CD14-positive monocyte (primary cell): ENCODE measurements at regions not wholly inside any gene's neighbourhood (a gene's known extent, or its start where the extent isn't known, plus 50 kb on each side); places are given as distances from the start of the nearest gene placed in this dataset.

Experiments used
- DNase-seq, 3 donors: peaks; one replicate each; pipeline ENCODE4 v3.0.0-alpha.2; 2011 to 2022
- H2AFZ ChIP-seq: 2 replicates; pipeline ENCODE4 v1.6.0; 2012; ENCODE audit warnings: mild to moderate bottlenecking, low read depth, low read length, inconsistent platforms; ENCODE audit not compliant: insufficient read depth, poor library complexity, severe bottlenecking
- H3K27ac ChIP-seq, 2 donors: 1 replicate in 1 of 2; 2 replicates in 1 of 2; pipeline ENCODE4 v1.5.1; 2012 to 2013; ENCODE audit warnings: low read length in 2 of 2, control low read depth in 1 of 2, inconsistent platforms in 1 of 2, low read depth in 1 of 2, mild to moderate bottlenecking in 1 of 2
- H3K27me3 ChIP-seq, 2 donors: one replicate each; pipeline versions ENCODE4 v1.6.0 to v1.6.1; 2011 to 2013; ENCODE audit warnings: low read length in 2 of 2; ENCODE audit not compliant: control insufficient read depth in 2 of 2, insufficient read depth in 2 of 2
- H3K36me3 ChIP-seq, 2 donors: replicated peaks in 1 of 2; 1 replicate in 1 of 2; 2 replicates in 1 of 2; pipeline versions ENCODE4 v1.5.1 to v1.6.1; 2012 to 2013; ENCODE audit warnings: low read length in 2 of 2, control low read depth in 1 of 2, inconsistent platforms in 1 of 2, mild to moderate bottlenecking in 1 of 2; ENCODE audit not compliant: insufficient read depth in 2 of 2, control insufficient read depth in 1 of 2
- H3K4me1 ChIP-seq, 2 donors: 1 replicate in 1 of 2; 2 replicates in 1 of 2; pipeline versions ENCODE4 v1.5.1 to v1.6.1; 2012 to 2013; ENCODE audit warnings: low read length in 2 of 2, control low read depth in 1 of 2, inconsistent platforms in 1 of 2, mild to moderate bottlenecking in 1 of 2, moderate library complexity in 1 of 2; ENCODE audit not compliant: insufficient read depth in 2 of 2, control insufficient read depth in 1 of 2
- H3K4me2 ChIP-seq: replicated peaks from 2 replicates; pipeline ENCODE3; 2012; ENCODE audit warnings: low read length, moderate library complexity, mild to moderate bottlenecking; ENCODE audit not compliant: poor library complexity, severe bottlenecking; ENCODE audit errors: extremely low read depth
- H3K4me3 ChIP-seq, 3 experiments: fragments of 200-600 bp in 1 of 3; sonication (generic) in 1 of 3; replicated peaks in 1 of 3; 1 replicate in 2 of 3; 2 replicates in 1 of 3; pipeline ENCODE4 v1.5.1; 2011 to 2013; ENCODE audit warnings: low read length in 3 of 3, mild to moderate bottlenecking in 3 of 3, control low read depth in 2 of 3, low read depth in 2 of 3, inconsistent platforms in 1 of 3, moderate library complexity in 1 of 3
- H3K79me2 ChIP-seq: 2 replicates; pipeline ENCODE4 v1.6.0; 2012; ENCODE audit warnings: mild to moderate bottlenecking, control low read depth, inconsistent platforms, low read length, moderate library complexity; ENCODE audit not compliant: insufficient read depth
- H3K9ac ChIP-seq: 2 replicates; pipeline ENCODE4 v1.6.0; 2017; ENCODE audit warnings: low read length, mild to moderate bottlenecking; ENCODE audit not compliant: insufficient read depth, poor library complexity, severe bottlenecking
- H3K9me3 ChIP-seq, 2 donors: replicated peaks in 1 of 2; 1 replicate in 1 of 2; 2 replicates in 1 of 2; pipeline versions ENCODE4 v1.5.1 to v1.6.1; 2012 to 2013; ENCODE audit warnings: low read length in 2 of 2, control low read depth in 1 of 2; ENCODE audit not compliant: control insufficient read depth in 1 of 2, insufficient read depth in 1 of 2
- H4K20me1 ChIP-seq: 2 replicates; pipeline ENCODE4 v1.6.0; 2012; ENCODE audit warnings: mild to moderate bottlenecking, low read length, control low read depth, moderate library complexity; ENCODE audit not compliant: insufficient read depth
- H3K27ac Mint-ChIP-seq, 7 donors: one replicate each; pipeline ENCODE4 v1.8.0; 2020; ENCODE audit warnings: mild to moderate bottlenecking in 7 of 7, mixed read lengths in 7 of 7, moderate library complexity in 6 of 7, inconsistent platforms in 2 of 7
- H3K27me3 Mint-ChIP-seq, 3 donors: one replicate each; pipeline ENCODE4 v1.8.0; 2021 to 2022; ENCODE audit warnings: low read depth in 3 of 3, mild to moderate bottlenecking in 3 of 3, mixed read lengths in 3 of 3, moderate library complexity in 3 of 3, inconsistent platforms in 1 of 3
- H3K36me3 Mint-ChIP-seq, 2 donors: one replicate each; pipeline ENCODE4 v1.8.0; 2020; ENCODE audit warnings: mixed read lengths in 2 of 2, inconsistent platforms in 1 of 2, mild to moderate bottlenecking in 1 of 2
- H3K4me1 Mint-ChIP-seq: one replicate; pipeline ENCODE4 v1.8.0; 2020; ENCODE audit warnings: mild to moderate bottlenecking, mixed read lengths
- H3K4me3 Mint-ChIP-seq, 2 donors: one replicate each; pipeline ENCODE4 v1.8.0; 2020; ENCODE audit warnings: mild to moderate bottlenecking in 2 of 2, mixed read lengths in 2 of 2, moderate library complexity in 1 of 2
- H3K9me3 Mint-ChIP-seq, 7 donors: one replicate each; pipeline ENCODE4 v1.8.0; 2020 to 2022; ENCODE audit warnings: mixed read lengths in 7 of 7, mild to moderate bottlenecking in 6 of 7, moderate library complexity in 6 of 7, inconsistent platforms in 2 of 7
- WGBS: methylation state at CpG from one replicate; pipeline ENCODE4 v1.1.5; 2013; ENCODE audit warnings: missing lambda C conversion rate; ENCODE audit not compliant: insufficient coverage; 5-methylcytosine and 5-hydroxymethylcytosine counted together
- intact Hi-C, 2 donors: fragments of 100-400 bp; cut with micrococcal nuclease; formaldehyde crosslinking; loops; one replicate each; pipeline versions ENCODE4 v1.15.0 to v1.15.1; 2023
- TF ChIP-seq, protein P1 (sequence below): fragments of 200-600 bp; IDR thresholded peaks from one replicate; pipeline ENCODE4 v1.8.0; 2022; ENCODE audit warnings: antibody characterized with exemption, mild to moderate bottlenecking

DNA sequence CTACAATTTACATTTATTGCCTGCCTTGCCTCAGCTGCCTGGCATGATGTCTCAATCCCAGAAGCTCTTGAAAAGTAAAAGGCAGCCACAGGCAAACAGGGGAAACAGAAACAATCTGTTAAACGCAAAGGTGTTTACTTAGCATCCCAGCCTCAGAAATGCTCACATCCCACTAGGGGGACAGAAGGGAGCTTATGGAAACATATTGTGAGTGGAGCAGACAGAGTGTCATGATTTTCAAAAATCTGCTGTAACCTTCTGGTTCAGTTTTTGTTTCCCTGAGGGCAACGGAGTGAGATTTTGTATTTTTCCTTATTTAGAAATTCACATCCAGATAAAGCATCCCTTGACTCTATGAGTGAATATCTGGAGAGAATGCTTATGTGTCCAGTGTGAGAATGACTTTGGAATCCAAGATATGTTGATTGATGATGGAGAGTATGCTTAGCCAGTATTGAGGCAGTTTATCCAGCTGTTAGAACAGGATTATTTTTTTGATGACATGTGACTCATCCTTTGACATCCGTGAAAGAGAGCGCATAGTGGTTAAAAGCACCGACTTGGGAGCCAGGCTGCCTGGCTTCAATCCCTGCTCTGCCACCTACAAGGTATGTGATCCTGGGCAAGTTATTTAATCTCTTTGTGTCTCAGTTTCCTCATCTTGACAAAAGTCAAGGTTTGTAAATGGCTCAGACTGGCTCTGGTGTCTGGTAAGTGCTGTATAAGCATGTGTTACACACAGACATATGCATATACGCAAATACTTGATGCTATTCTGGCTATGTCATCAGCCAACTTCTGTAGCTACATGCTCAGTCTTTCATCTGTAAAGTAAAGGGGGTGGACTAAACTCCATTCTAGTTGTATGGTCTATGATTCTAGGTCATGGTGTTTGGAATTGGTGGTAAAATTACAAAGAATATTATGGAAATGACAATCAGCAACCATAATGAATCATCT, 381.2 kb downstream of the RAPGEF2 start:
- Histone ChIP-seq H2AFZ (no peak overlapping the region), H3K27ac (no peak overlapping the region), H3K27me3 (peaks cover 3 to 6% of the 10 kb centered on the region in 2 donors), H3K79me2 (no peaks in the 10 kb centered on the region), H3K36me3 (no peaks in the 10 kb centered on the region), H4K20me1 (no peaks in the 10 kb centered on the region), H3K4me3 (no peak overlapping the region), H3K9me3 (no peaks in the 10 kb centered on the region), H3K4me1 (no peaks in the 10 kb centered on the region), H3K9ac (no peak overlapping the region), H3K4me2 (no peak overlapping the region)
- DNase-seq = no peak
- 82% methylated on average over 3 of the region's 6 CpGs for WGBS
- Mint-ChIP-seq H3K9me3 (no peaks in the 10 kb centered on the region), H3K4me3 (no peak overlapping the region), H3K4me1 (peaks cover 2% of the 10 kb centered on the region), H3K27me3 (peaks cover 4 to 26% (median 8%) of the 10 kb centered on the region in 3 donors), H3K27ac (peak overlapping the region in 1 of 7 donors; percentile 10), H3K36me3 (no peaks in the 10 kb centered on the region)
- intact Hi-C loops = no loop called here
- TF ChIP-seq, protein P1, sequence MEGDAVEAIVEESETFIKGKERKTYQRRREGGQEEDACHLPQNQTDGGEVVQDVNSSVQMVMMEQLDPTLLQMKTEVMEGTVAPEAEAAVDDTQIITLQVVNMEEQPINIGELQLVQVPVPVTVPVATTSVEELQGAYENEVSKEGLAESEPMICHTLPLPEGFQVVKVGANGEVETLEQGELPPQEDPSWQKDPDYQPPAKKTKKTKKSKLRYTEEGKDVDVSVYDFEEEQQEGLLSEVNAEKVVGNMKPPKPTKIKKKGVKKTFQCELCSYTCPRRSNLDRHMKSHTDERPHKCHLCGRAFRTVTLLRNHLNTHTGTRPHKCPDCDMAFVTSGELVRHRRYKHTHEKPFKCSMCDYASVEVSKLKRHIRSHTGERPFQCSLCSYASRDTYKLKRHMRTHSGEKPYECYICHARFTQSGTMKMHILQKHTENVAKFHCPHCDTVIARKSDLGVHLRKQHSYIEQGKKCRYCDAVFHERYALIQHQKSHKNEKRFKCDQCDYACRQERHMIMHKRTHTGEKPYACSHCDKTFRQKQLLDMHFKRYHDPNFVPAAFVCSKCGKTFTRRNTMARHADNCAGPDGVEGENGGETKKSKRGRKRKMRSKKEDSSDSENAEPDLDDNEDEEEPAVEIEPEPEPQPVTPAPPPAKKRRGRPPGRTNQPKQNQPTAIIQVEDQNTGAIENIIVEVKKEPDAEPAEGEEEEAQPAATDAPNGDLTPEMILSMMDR = no peak

DNA sequence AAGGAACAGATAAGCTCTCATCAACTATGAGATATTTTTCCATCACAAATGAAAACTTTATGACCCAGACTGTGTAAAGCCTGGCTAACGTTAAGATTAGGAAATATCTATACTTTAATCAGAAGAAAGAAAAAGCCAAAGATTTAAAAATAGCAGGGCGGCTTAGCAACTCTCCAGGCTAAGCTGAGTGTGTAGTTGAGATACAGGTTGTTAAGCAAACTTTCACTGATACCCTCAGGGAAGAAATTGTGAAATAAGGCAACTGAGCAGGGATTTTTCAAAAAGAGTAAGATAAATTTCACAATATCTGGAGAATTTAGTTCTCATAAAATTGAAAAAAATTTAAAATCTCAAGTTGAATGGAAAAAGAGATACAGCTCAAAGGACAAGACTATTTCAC, 382.0 kb downstream of the RAPGEF2 start:
- no peaks in the 10 kb centered on the region for H4K20me1 ChIP-seq
- H3K4me3 ChIP-seq = no peak overlapping the region
- no peaks in the 10 kb centered on the region for H3K9me3 Mint-ChIP-seq
- H2AFZ ChIP-seq = no peak overlapping the region
- peaks cover 3 to 6% of the 10 kb centered on the region in 2 donors for H3K27me3 ChIP-seq
- H3K27me3 Mint-ChIP-seq = peaks cover 5 to 25% (median 8%) of the 10 kb centered on the region in 3 donors
- no peaks in the 10 kb centered on the region for H3K9me3 ChIP-seq
- H3K4me1 ChIP-seq = no peaks in the 10 kb centered on the region
- H3K79me2 ChIP-seq = no peaks in the 10 kb centered on the region
- no peak overlapping the region for H3K27ac ChIP-seq
- no peak for DNase-seq
- H3K4me1 Mint-ChIP-seq = peaks cover 2% of the 10 kb centered on the region
- H3K4me2 ChIP-seq = no peak overlapping the region
- H3K36me3 Mint-ChIP-seq = no peaks in the 10 kb centered on the region
- no peaks in the 10 kb centered on the region for H3K36me3 ChIP-seq
- WGBS = no CpG with 5 or more reads among the region's 2 CpGs
- intact Hi-C loops = no loop called here
- no peak overlapping the region for H3K9ac ChIP-seq
- TF ChIP-seq, protein P1 = no peak
- H3K27ac Mint-ChIP-seq = no peak overlapping the region
- H3K4me3 Mint-ChIP-seq = no peak overlapping the region
